ENCODE measurements at regions not wholly inside any gene's neighbourhood (a gene's known extent, or its start where the extent isn't known, plus 50 kb on each side); places are given as distances from the start of the nearest gene placed in this dataset.

- TF ChIP-seq, protein P1, sequence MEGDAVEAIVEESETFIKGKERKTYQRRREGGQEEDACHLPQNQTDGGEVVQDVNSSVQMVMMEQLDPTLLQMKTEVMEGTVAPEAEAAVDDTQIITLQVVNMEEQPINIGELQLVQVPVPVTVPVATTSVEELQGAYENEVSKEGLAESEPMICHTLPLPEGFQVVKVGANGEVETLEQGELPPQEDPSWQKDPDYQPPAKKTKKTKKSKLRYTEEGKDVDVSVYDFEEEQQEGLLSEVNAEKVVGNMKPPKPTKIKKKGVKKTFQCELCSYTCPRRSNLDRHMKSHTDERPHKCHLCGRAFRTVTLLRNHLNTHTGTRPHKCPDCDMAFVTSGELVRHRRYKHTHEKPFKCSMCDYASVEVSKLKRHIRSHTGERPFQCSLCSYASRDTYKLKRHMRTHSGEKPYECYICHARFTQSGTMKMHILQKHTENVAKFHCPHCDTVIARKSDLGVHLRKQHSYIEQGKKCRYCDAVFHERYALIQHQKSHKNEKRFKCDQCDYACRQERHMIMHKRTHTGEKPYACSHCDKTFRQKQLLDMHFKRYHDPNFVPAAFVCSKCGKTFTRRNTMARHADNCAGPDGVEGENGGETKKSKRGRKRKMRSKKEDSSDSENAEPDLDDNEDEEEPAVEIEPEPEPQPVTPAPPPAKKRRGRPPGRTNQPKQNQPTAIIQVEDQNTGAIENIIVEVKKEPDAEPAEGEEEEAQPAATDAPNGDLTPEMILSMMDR (IDR thresholded peaks at IDR 0.05; ENCODE audit: low read depth, low read length, poor library complexity, severe bottlenecking), result no peak
- TF ChIP-seq EZH2phosphoT487 (IDR thresholded peaks at IDR 0.05; ENCODE audit: borderline replicate concordance, low read length), result no peak
These were observed 269.4 kb upstream of the SUCLG2 start for GRCh38 chr3:67923796-67924195.
